Trophoblast cell (in vitro differentiated cells and primary cell): ENCODE measurements at regions not wholly inside any gene's neighbourhood (a gene's known extent, or its start where the extent isn't known, plus 50 kb on each side); places are given as distances from the start of the nearest gene placed in this dataset.

Source experiments
- DNase-seq, 2 donors: peaks; one replicate each; pipeline ENCODE4 v3.0.0-alpha.2; 2016
- H2AFZ ChIP-seq: 2 replicates; pipeline ENCODE4 v1.6.1; 2013; ENCODE audit warnings: low read length, moderate library complexity, mild to moderate bottlenecking; ENCODE audit not compliant: insufficient read depth, poor library complexity
- H2AK5ac ChIP-seq: 2 replicates; pipeline ENCODE4 v1.6.1; 2013; ENCODE audit warnings: mild to moderate bottlenecking, low read length
- H2BK120ac ChIP-seq: 2 replicates; pipeline ENCODE4 v1.6.1; 2013; ENCODE audit warnings: low read length, mild to moderate bottlenecking, moderate library complexity; ENCODE audit not compliant: insufficient read depth, poor library complexity
- H2BK12ac ChIP-seq: 2 replicates; pipeline ENCODE4 v1.6.1; 2013; ENCODE audit warnings: mild to moderate bottlenecking, low read length, moderate library complexity
- H2BK5ac ChIP-seq: 2 replicates; pipeline ENCODE4 v1.6.1; 2013; ENCODE audit warnings: low read length, low read depth, moderate library complexity, mild to moderate bottlenecking; ENCODE audit not compliant: poor library complexity
- H3K14ac ChIP-seq: 2 replicates; pipeline ENCODE4 v1.6.1; 2013; ENCODE audit warnings: mild to moderate bottlenecking, low read length
- H3K18ac ChIP-seq: 2 replicates; pipeline ENCODE4 v1.6.1; 2013; ENCODE audit warnings: mild to moderate bottlenecking, low read length
- H3K23ac ChIP-seq: 2 replicates; pipeline ENCODE4 v1.6.1; 2013; ENCODE audit warnings: low read length
- H3K27ac ChIP-seq: 2 replicates; pipeline ENCODE4 v1.5.1; 2013; ENCODE audit warnings: low read depth, mild to moderate bottlenecking, inconsistent platforms, low read length, moderate library complexity
- H3K27me3 ChIP-seq: 2 replicates; pipeline ENCODE4 v1.6.1; 2013; ENCODE audit warnings: inconsistent platforms, mild to moderate bottlenecking, low read length, moderate library complexity; ENCODE audit not compliant: insufficient read depth
- H3K36me3 ChIP-seq, 2 experiments: 1 replicate in 1 of 2; 2 replicates in 1 of 2; pipeline ENCODE4 v1.6.1; 2013; ENCODE audit warnings: low read length in 2 of 2, mild to moderate bottlenecking in 2 of 2, moderate library complexity in 1 of 2; ENCODE audit not compliant: insufficient read depth in 2 of 2, control insufficient read depth in 1 of 2
- H3K4ac ChIP-seq: 2 replicates; pipeline ENCODE4 v1.6.1; 2013; ENCODE audit warnings: low read depth, mild to moderate bottlenecking, low read length, moderate library complexity
- H3K4me1 ChIP-seq, 2 experiments: 1 replicate in 1 of 2; 2 replicates in 1 of 2; pipeline ENCODE4 v1.6.1; 2013; ENCODE audit warnings: low read length in 2 of 2, mild to moderate bottlenecking in 2 of 2, moderate library complexity in 1 of 2; ENCODE audit not compliant: insufficient read depth in 2 of 2, control insufficient read depth in 1 of 2
- H3K4me2 ChIP-seq: 2 replicates; pipeline ENCODE4 v1.6.1; 2013; ENCODE audit warnings: inconsistent platforms, mild to moderate bottlenecking, low read length, moderate library complexity
- H3K4me3 ChIP-seq: 2 replicates; pipeline ENCODE4 v1.5.1; 2013; ENCODE audit warnings: mild to moderate bottlenecking, low read depth, low read length, inconsistent platforms
- H3K79me1 ChIP-seq: one replicate; pipeline ENCODE4 v1.6.1; 2013; ENCODE audit warnings: low read length
- H3K79me2 ChIP-seq: 2 replicates; pipeline ENCODE4 v1.6.1; 2013; ENCODE audit warnings: low read length, mild to moderate bottlenecking; ENCODE audit not compliant: control insufficient read depth, insufficient read depth, poor library complexity
- H3K9ac ChIP-seq: 2 replicates; pipeline ENCODE4 v1.6.1; 2013; ENCODE audit warnings: mild to moderate bottlenecking, low read length
- H3K9me3 ChIP-seq: 2 replicates; pipeline ENCODE4 v1.6.1; 2013; ENCODE audit warnings: low read depth, mild to moderate bottlenecking, control low read depth, inconsistent platforms, low read length; ENCODE audit not compliant: insufficient read depth
- H4K12ac ChIP-seq: 2 replicates; pipeline ENCODE4 v1.6.1; 2013; ENCODE audit warnings: low read depth, mild to moderate bottlenecking, low read length, moderate library complexity
- H4K8ac ChIP-seq: 2 replicates; pipeline ENCODE4 v1.6.1; 2013; ENCODE audit warnings: low read depth, mild to moderate bottlenecking, low read length, moderate library complexity
- H4K91ac ChIP-seq: one replicate; pipeline ENCODE4 v1.6.1; 2013; ENCODE audit warnings: low read depth, mild to moderate bottlenecking, low read length, moderate library complexity
- WGBS: extraction: QIAGEN DNeasy Blood & Tissue Kit; methylation state at CpG from one replicate; pipeline ENCODE4 v1.1.7; 2013; ENCODE audit warnings: missing lambda C conversion rate; ENCODE audit not compliant: insufficient read length, insufficient coverage; ENCODE audit errors: extremely low coverage; 5-methylcytosine and 5-hydroxymethylcytosine counted together

GRCh38 chr7:10070899-10071298 lies 902.8 kb upstream of the PHF14 start:
- Histone ChIP-seq H3K4me2 (no peak overlapping the region), H3K23ac (no peak overlapping the region), H2BK5ac (no peak overlapping the region), H3K36me3 (no peaks in the 10 kb centered on the region), H3K4me1 (no peaks in the 10 kb centered on the region), H3K27me3 (no peaks in the 10 kb centered on the region), H2AK5ac (no peak overlapping the region), H4K8ac (no peak overlapping the region), H4K91ac (no peak overlapping the region), H3K9ac (no peak overlapping the region), H3K9me3 (no peaks in the 10 kb centered on the region), H3K79me2 (no peaks in the 10 kb centered on the region), H3K4ac (no peak overlapping the region), H3K4me3 (no peak overlapping the region), H2BK12ac (no peak overlapping the region), H2AFZ (no peak overlapping the region), H3K14ac (no peak overlapping the region), H3K79me1 (no peaks in the 10 kb centered on the region), H4K12ac (no peak overlapping the region), H3K27ac (no peak overlapping the region), H3K18ac (no peak overlapping the region), H2BK120ac (no peak overlapping the region)
- DNase-seq, result no peak

GRCh38 chr7:10075866-10076265 lies 897.8 kb upstream of the PHF14 start:
- no peak overlapping the region for H3K9ac ChIP-seq
- H3K27me3 ChIP-seq, result no peaks in the 10 kb centered on the region
- H4K8ac ChIP-seq, result no peak overlapping the region
- no peak overlapping the region for H3K4ac ChIP-seq
- H2BK5ac ChIP-seq, result no peak overlapping the region
- no peak overlapping the region for H2BK12ac ChIP-seq
- no CpG with 5 or more reads among the region's 3 CpGs for WGBS
- no peak overlapping the region for H2BK120ac ChIP-seq
- no peak overlapping the region for H4K91ac ChIP-seq
- H2AFZ ChIP-seq, result no peak overlapping the region
- peaks cover 2% of the 10 kb centered on the region for H3K9me3 ChIP-seq
- no peak overlapping the region for H3K14ac ChIP-seq
- no peak overlapping the region for H3K4me2 ChIP-seq
- no peaks in the 10 kb centered on the region for H3K79me2 ChIP-seq
- H3K36me3 ChIP-seq, result no peaks in the 10 kb centered on the region
- H2AK5ac ChIP-seq, result no peak overlapping the region
- DNase-seq, result no peak
- no peak overlapping the region for H4K12ac ChIP-seq
- H3K79me1 ChIP-seq, result no peaks in the 10 kb centered on the region
- H3K23ac ChIP-seq, result no peak overlapping the region
- no peak overlapping the region for H3K27ac ChIP-seq
- no peaks in the 10 kb centered on the region for H3K4me1 ChIP-seq
- no peak overlapping the region for H3K4me3 ChIP-seq
- no peak overlapping the region for H3K18ac ChIP-seq

- Histone ChIP-seq H4K12ac (no peak overlapping the region), H3K27ac (no peak overlapping the region), H3K27me3 (no peaks in the 10 kb centered on the region), H2BK5ac (no peak overlapping the region), H3K23ac (no peak overlapping the region), H3K4me2 (no peak overlapping the region), H4K91ac (no peak overlapping the region), H3K79me1 (no peaks in the 10 kb centered on the region), H2AK5ac (no peak overlapping the region), H3K79me2 (no peaks in the 10 kb centered on the region), H3K4me1 (no peaks in the 10 kb centered on the region), H3K4ac (no peak overlapping the region), H2AFZ (no peak overlapping the region), H3K18ac (no peak overlapping the region), H3K9me3 (peaks cover 2% of the 10 kb centered on the region), H3K14ac (no peak overlapping the region), H2BK120ac (no peak overlapping the region), H3K4me3 (no peak overlapping the region), H2BK12ac (no peak overlapping the region), H3K36me3 (no peaks in the 10 kb centered on the region), H3K9ac (no peak overlapping the region), H4K8ac (no peak overlapping the region)
- WGBS, result no CpG with 5 or more reads among the region's 4 CpGs
- DNase-seq, result no peak
Observed at GRCh38 chr7:10076660-10077300, 896.9 kb upstream of the PHF14 start.

GRCh38 chr7:10079572-10079971 lies 894.1 kb upstream of the PHF14 start:
- no CpG with 5 or more reads among the region's 5 CpGs for WGBS
- Histone ChIP-seq H3K9ac (no peak overlapping the region), H3K79me2 (no peaks in the 10 kb centered on the region), H3K9me3 (peaks cover 2% of the 10 kb centered on the region), H3K27ac (no peak overlapping the region), H3K79me1 (no peaks in the 10 kb centered on the region), H3K18ac (no peak overlapping the region), H3K27me3 (no peaks in the 10 kb centered on the region), H3K4me1 (no peaks in the 10 kb centered on the region), H4K12ac (no peak overlapping the region), H3K23ac (no peak overlapping the region), H3K4ac (no peak overlapping the region), H2AFZ (no peak overlapping the region), H3K36me3 (no peaks in the 10 kb centered on the region), H4K91ac (no peak overlapping the region), H3K14ac (no peak overlapping the region), H2BK120ac (no peak overlapping the region), H2AK5ac (no peak overlapping the region), H3K4me2 (no peak overlapping the region), H4K8ac (no peak overlapping the region), H2BK5ac (no peak overlapping the region), H2BK12ac (no peak overlapping the region), H3K4me3 (peak overlapping the region; percentile 37)
- DNase-seq, result no peak
